HG02588 (cell line): ENCODE measurements at regions not wholly inside any gene's neighbourhood (a gene's known extent, or its start where the extent isn't known, plus 50 kb on each side); places are given as distances from the start of the nearest gene placed in this dataset.

ENCODE experiments used
- ATAC-seq: cut with Tn5 transposase; IDR thresholded peaks from one replicate; pipeline ENCODE4 v1.9.1; 2021; ENCODE audit warnings: mild to moderate bottlenecking, moderate library complexity; ENCODE audit not compliant: unreplicated experiment

GRCh38 chr2:164103271-164103670 lies 367.5 kb upstream of the FIGN start:
- ATAC-seq = no peak

- ATAC-seq = no peak
These were observed 366.6 kb upstream of the FIGN start for GRCh38 chr2:164102366-164102765.

GRCh38 chr2:164091673-164092072 lies 355.9 kb upstream of the FIGN start:
- ATAC-seq = no peak

GRCh38 chr2:164090533-164090932 lies 354.7 kb upstream of the FIGN start:
- ATAC-seq = no peak

- no peak for ATAC-seq
These were observed 348.3 kb upstream of the FIGN start for GRCh38 chr2:164084066-164084465.

- ATAC-seq = no peak
These were observed 344.7 kb upstream of the FIGN start for GRCh38 chr2:164080486-164080885.

GRCh38 chr2:164079258-164079657 lies 343.4 kb upstream of the FIGN start:
- ATAC-seq = no peak

- no peak for ATAC-seq
These were observed 342.6 kb upstream of the FIGN start for GRCh38 chr2:164078421-164078820.

- no peak for ATAC-seq
These were observed 337.6 kb upstream of the FIGN start for GRCh38 chr2:164073101-164074074.

GRCh38 chr2:164069540-164069939 lies 333.7 kb upstream of the FIGN start:
- no peak for ATAC-seq

- no peak for ATAC-seq
These were observed 332.3 kb upstream of the FIGN start for GRCh38 chr2:164068063-164068462.

- ATAC-seq = no peak
These were observed 330.3 kb upstream of the FIGN start for GRCh38 chr2:164066095-164066494.

GRCh38 chr2:164065038-164065437 lies 329.2 kb upstream of the FIGN start:
- ATAC-seq = no peak

- ATAC-seq = peak; percentile 58
These were observed 325.4 kb upstream of the FIGN start for GRCh38 chr2:164061129-164061746.

GRCh38 chr2:164060031-164060430 lies 324.2 kb upstream of the FIGN start:
- ATAC-seq = no peak

GRCh38 chr2:164055623-164056022 lies 319.8 kb upstream of the FIGN start:
- ATAC-seq = no peak

- ATAC-seq = no peak
These were observed 318.8 kb upstream of the FIGN start for GRCh38 chr2:164054651-164055050.

- ATAC-seq = no peak
These were observed 317.2 kb upstream of the FIGN start for GRCh38 chr2:164053021-164053420.

GRCh38 chr2:164052006-164052405 lies 316.2 kb upstream of the FIGN start:
- no peak for ATAC-seq

- ATAC-seq = no peak
These were observed 312.9 kb upstream of the FIGN start for GRCh38 chr2:164048729-164049128.

GRCh38 chr2:164046040-164046439 lies 310.2 kb upstream of the FIGN start:
- ATAC-seq = no peak

GRCh38 chr2:164044622-164045021 lies 308.8 kb upstream of the FIGN start:
- ATAC-seq = no peak
